AG04450 (cell line): ENCODE measurements at regions not wholly inside any gene's neighbourhood (a gene's known extent, or its start where the extent isn't known, plus 50 kb on each side); places are given as distances from the start of the nearest gene placed in this dataset.

ENCODE experiments used
- CTCF ChIA-PET: fragments of 300-600, 350-600 bp; formaldehyde crosslinking; extraction: SDS; loops from one replicate; lab custom pipeline; 2022; ENCODE audit warnings: antibody characterized with exemption, inconsistent platforms; lab: Charles Lee
- POLR2A ChIA-PET: fragments of 350-600 bp; formaldehyde crosslinking; extraction: SDS; loops from one replicate; lab custom pipeline; 2021; ENCODE audit warnings: antibody characterized with exemption, inconsistent platforms; lab: Yijun Ruan, JAX
- DNase-seq: peaks from one replicate; pipeline ENCODE4 v3.0.0-alpha.2; 2011; ENCODE audit warnings: low read depth, low spot score
- H3K27ac ChIP-seq: one replicate; pipeline ENCODE4 v1.5.1; 2012; ENCODE audit warnings: low read depth, low read length, control low read depth
- H3K27me3 ChIP-seq: one replicate; pipeline ENCODE4 v1.6.0; 2012; ENCODE audit warnings: low read length; ENCODE audit not compliant: control insufficient read depth, insufficient read depth
- H3K4me3 ChIP-seq: 2 replicates; pipeline ENCODE4 v1.5.1; 2011; ENCODE audit warnings: mild to moderate bottlenecking, low read depth, low read length, control low read depth
- H3K9me3 ChIP-seq: 2 replicates; pipeline ENCODE4 v1.5.1; 2012; ENCODE audit warnings: low read length; ENCODE audit not compliant: control insufficient read depth, insufficient read depth
- CTCF ChIP-seq: IDR thresholded peaks from 2 replicates; pipeline ENCODE4 v1.5.1; 2011; ENCODE audit warnings: low read depth, low read length, control low read depth, inconsistent platforms

GRCh38 chr16:66255647-66256046 is 110.8 kb upstream of the CDH5 start:
- H3K9me3 ChIP-seq, result no peaks in the 10 kb centered on the region
- no peaks in the 10 kb centered on the region for H3K27me3 ChIP-seq
- CTCF ChIA-PET, result no interaction called here
- H3K27ac ChIP-seq, result no peak overlapping the region
- no peak for TF ChIP-seq CTCF
- no peak for DNase-seq
- no peak overlapping the region for H3K4me3 ChIP-seq
- POLR2A ChIA-PET, result no interaction called here

GRCh38 chr16:66254751-66255150 is 111.7 kb upstream of the CDH5 start:
- no peak for TF ChIP-seq CTCF
- CTCF ChIA-PET, result no interaction called here
- H3K4me3 ChIP-seq, result no peak overlapping the region
- POLR2A ChIA-PET, result no interaction called here
- H3K27ac ChIP-seq, result no peak overlapping the region
- H3K27me3 ChIP-seq, result no peaks in the 10 kb centered on the region
- DNase-seq, result no peak
- no peaks in the 10 kb centered on the region for H3K9me3 ChIP-seq

- Histone ChIP-seq H3K27ac (no peak overlapping the region), H3K9me3 (no peaks in the 10 kb centered on the region), H3K4me3 (no peak overlapping the region), H3K27me3 (no peaks in the 10 kb centered on the region)
- no peak for DNase-seq
- ChIA-PET POLR2A (no interaction called here), CTCF (no interaction called here)
- no peak for TF ChIP-seq CTCF
Measured at GRCh38 chr16:66254106-66254505, 112.4 kb upstream of the CDH5 start.

- ChIA-PET POLR2A (interaction anchor here (0.5 to 1.0 kb wide), 3 partner anchors 14 to 833 kb away, joined by 3 read pairs; no protein-coding TSS in a partner anchor), CTCF (no interaction called here)
- Histone ChIP-seq H3K4me3 (no peak overlapping the region), H3K9me3 (no peaks in the 10 kb centered on the region), H3K27ac (peak overlapping the region; percentile 72), H3K27me3 (no peaks in the 10 kb centered on the region)
- no peak for DNase-seq
- TF ChIP-seq CTCF, result no peak
Measured at GRCh38 chr16:66251476-66252160, 114.9 kb upstream of the CDH5 start.

GRCh38 chr16:66250686-66251431 is 115.6 kb upstream of the CDH5 start:
- Histone ChIP-seq H3K4me3 (no peak overlapping the region), H3K27ac (peak overlapping the region; percentile 72), H3K9me3 (no peaks in the 10 kb centered on the region), H3K27me3 (no peaks in the 10 kb centered on the region)
- ChIA-PET CTCF (no interaction called here), POLR2A (interaction anchor here (0.5 to 1.0 kb wide), 3 partner anchors 14 to 832 kb away, joined by 3 read pairs; no protein-coding TSS in a partner anchor)
- no peak for TF ChIP-seq CTCF
- no peak for DNase-seq
